HCT116 (cell line): ENCODE measurements at regions not wholly inside any gene's neighbourhood (a gene's known extent, or its start where the extent isn't known, plus 50 kb on each side); places are given as distances from the start of the nearest gene placed in this dataset.

Source experiments
- ATAC-seq: fragments of 200-7000 bp; cut with Tn5 transposase; 2 replicates; pipeline ENCODE4 v1.9.1; 2020; ENCODE audit warnings: mild to moderate bottlenecking, moderate library complexity
- BruUV-seq: library from RNA; stranded (reverse); fragments of 400-500 nt; replicated peaks from 2 replicates; lab custom pipeline; 2021; lab: Mats Ljungman, UMichigan
- CTCF ChIA-PET: fragments of 300-600 bp; sonication (Branson Sonifier 250); formaldehyde crosslinking; loops from one replicate; lab custom pipeline; 2021; ENCODE audit warnings: antibody characterized with exemption; lab: Charles Lee
- POLR2A ChIA-PET: fragments of 300-600, 350-600 bp; sonication (Branson Sonifier 250); formaldehyde crosslinking; loops from one replicate; lab custom pipeline; 2021; ENCODE audit warnings: antibody characterized with exemption; lab: Charles Lee
- RAD21 ChIA-PET, 2 experiments: fragments of 300-600 bp; sonication (Branson Sonifier 250); formaldehyde crosslinking; loops; one replicate each; lab custom pipeline; 2023; ENCODE audit warnings: low total read pairs in 2 of 2; ENCODE audit not compliant: uncharacterized antibody in 2 of 2, unreplicated experiment in 2 of 2, low non-redundant PET in 1 of 2; lab: Charles Lee
- DNase-seq: peaks from one replicate; pipeline ENCODE4 v3.0.0-alpha.2; 2010; ENCODE audit warnings: low read depth, low spot score
- H2AFZ ChIP-seq: fragments of 200-600 bp; shearing (Covaris generic), sonication (generic); 2 replicates; pipeline ENCODE4 v1.6.1; 2017; ENCODE audit warnings: low read depth, mixed run types, mixed read lengths, antibody characterized with exemption, low read length; ENCODE audit not compliant: poor library complexity, severe bottlenecking
- H3K27ac ChIP-seq: 2 replicates; pipeline ENCODE4 v1.5.1; 2012; ENCODE audit warnings: low read depth, low read length
- H3K27me3 ChIP-seq: fragments of 200-600 bp; sonication (generic); 2 replicates; pipeline ENCODE4 v1.6.1; 2016; ENCODE audit warnings: mixed run types, low read length, mixed read lengths; ENCODE audit not compliant: insufficient read depth
- H3K36me3 ChIP-seq, 2 experiments: fragments of 200-500 bp in 1 of 2; fragments of 200-600 bp in 1 of 2; sonication (Bioruptor generic) in 1 of 2; sonication (generic) in 1 of 2; 2 replicates each; pipeline versions ENCODE4 v1.5.1 to v1.6.1; 2014 to 2016; ENCODE audit warnings: low read length in 2 of 2, inconsistent platforms in 1 of 2, mixed read lengths in 1 of 2, mixed run types in 1 of 2; ENCODE audit not compliant: insufficient read depth in 2 of 2, control insufficient read depth in 1 of 2
- H3K4me1 ChIP-seq, 2 experiments: fragments of 200-600 bp in 1 of 2; sonication (generic) in 1 of 2; 2 replicates each; pipeline versions ENCODE4 v1.5.1 to v1.6.1; 2012 to 2017; ENCODE audit warnings: low read length in 2 of 2, inconsistent platforms in 1 of 2, mild to moderate bottlenecking in 1 of 2, mixed read lengths in 1 of 2, mixed run types in 1 of 2, moderate library complexity in 1 of 2; ENCODE audit not compliant: insufficient read depth in 2 of 2, control insufficient read depth in 1 of 2
- H3K4me2 ChIP-seq: fragments of 200-600 bp; sonication (generic); 2 replicates; pipeline ENCODE4 v1.6.1; 2017; ENCODE audit warnings: mixed run types, low read length, mixed read lengths
- H3K4me3 ChIP-seq, 2 experiments: fragments of 200-600 bp in 1 of 2; sonication (generic) in 1 of 2; replicated peaks in 1 of 2; 2 replicates each; pipeline ENCODE4 v1.5.1; 2011 to 2016; ENCODE audit warnings: low read length in 2 of 2, control low read depth in 1 of 2, low read depth in 1 of 2, mild to moderate bottlenecking in 1 of 2, mixed read lengths in 1 of 2, mixed run types in 1 of 2
- H3K79me2 ChIP-seq: fragments of 200-600 bp; sonication (generic); 2 replicates; pipeline ENCODE4 v1.6.1; 2017; ENCODE audit warnings: mild to moderate bottlenecking, mixed run types, low read length, moderate library complexity, mixed read lengths; ENCODE audit not compliant: insufficient read depth
- H3K9ac ChIP-seq: fragments of 200-600 bp; sonication (generic); 2 replicates; pipeline ENCODE4 v1.6.1; 2016; ENCODE audit warnings: low read length, mixed read lengths
- H3K9me2 ChIP-seq: fragments of 200-600 bp; sonication (generic), shearing (Covaris generic); 2 replicates; pipeline ENCODE4 v1.6.1; 2017; ENCODE audit warnings: mixed run types, mild to moderate bottlenecking, moderate library complexity; ENCODE audit not compliant: insufficient read depth
- H3K9me3 ChIP-seq, 2 experiments: fragments of 200-500 bp in 1 of 2; fragments of 200-600 bp in 1 of 2; sonication (Bioruptor generic) in 1 of 2; sonication (generic) in 1 of 2; 2 replicates each; pipeline ENCODE4 v1.6.1; 2014 to 2017; ENCODE audit warnings: low read length in 2 of 2, mixed read lengths in 2 of 2, inconsistent platforms in 1 of 2, low read depth in 1 of 2, mild to moderate bottlenecking in 1 of 2, mixed run types in 1 of 2, moderate library complexity in 1 of 2; ENCODE audit not compliant: control insufficient read depth in 1 of 2, insufficient read depth in 1 of 2
- H4K20me1 ChIP-seq: fragments of 200-600 bp; sonication (generic), shearing (Covaris generic); 2 replicates; pipeline ENCODE4 v1.6.1; 2017; ENCODE audit warnings: mixed run types, mild to moderate bottlenecking, moderate library complexity; ENCODE audit not compliant: insufficient read depth
- ELF1 ChIP-seq: IDR thresholded peaks from 2 replicates; pipeline ENCODE4 v1.6.1; 2012; ENCODE audit warnings: low read depth, borderline replicate concordance
- POLR2A ChIP-seq: IDR thresholded peaks from 2 replicates; pipeline ENCODE4 v1.7.0; 2011; ENCODE audit warnings: borderline replicate concordance; ENCODE audit not compliant: insufficient read depth, insufficient read length; ENCODE audit errors: extremely low read depth
- POLR2AphosphoS5 ChIP-seq: IDR thresholded peaks from 2 replicates; pipeline ENCODE4 v1.6.1; 2011; ENCODE audit warnings: mild to moderate bottlenecking, low read depth, low read length, moderate library complexity
- SP1 ChIP-seq: IDR thresholded peaks from 2 replicates; pipeline ENCODE4 v1.6.1; 2012; ENCODE audit warnings: low read depth
- SRF ChIP-seq: IDR thresholded peaks from 2 replicates; pipeline ENCODE4 v1.6.1; 2012; ENCODE audit warnings: low read depth
- TCF7L2 ChIP-seq: IDR thresholded peaks from 2 replicates; pipeline ENCODE4 v1.7.0; 2011; ENCODE audit warnings: borderline replicate concordance, inconsistent platforms; ENCODE audit not compliant: insufficient read depth, insufficient read length; ENCODE audit errors: extremely low read depth
- ZBTB33 ChIP-seq: IDR thresholded peaks from 2 replicates; pipeline ENCODE4 v1.6.1; 2011; ENCODE audit warnings: mild to moderate bottlenecking, low read length, moderate library complexity; ENCODE audit not compliant: insufficient replicate concordance; ENCODE audit errors: extremely low read depth
- intact Hi-C: fragments of 100-400 bp; cut with micrococcal nuclease; formaldehyde crosslinking; loops from 2 replicates; pipeline ENCODE4 v1.10.0; 2022
- TF ChIP-seq, protein P1 (sequence below), 3 experiments: fragments of 200-600 bp in 1 of 3; sonication (generic) in 1 of 3; IDR thresholded peaks in 2 of 3; conservative IDR thresholded peaks in 1 of 3; 2 replicates each; pipeline ENCODE4 v1.5.1; 2012 to 2017; ENCODE audit warnings: low read depth in 2 of 3, low read length in 2 of 3, antibody characterized with exemption in 1 of 3, borderline replicate concordance in 1 of 3, control low read depth in 1 of 3, mild to moderate bottlenecking in 1 of 3, mixed read lengths in 1 of 3, mixed run types in 1 of 3, moderate library complexity in 1 of 3; ENCODE audit not compliant: insufficient read depth in 1 of 3

GRCh38 chr3:145557405-145557804 lies 603.6 kb downstream of the PLOD2 start:
- intact Hi-C loops, result no loop called here
- POLR2A ChIA-PET, result no interaction called here
- CTCF ChIA-PET, result no interaction called here
- H2AFZ ChIP-seq, result no peak overlapping the region
- H3K9ac ChIP-seq, result no peak overlapping the region
- no TSS peak for BruUV-seq
- TF ChIP-seq TCF7L2, result peak; percentile 51
- TF ChIP-seq, protein P1, sequence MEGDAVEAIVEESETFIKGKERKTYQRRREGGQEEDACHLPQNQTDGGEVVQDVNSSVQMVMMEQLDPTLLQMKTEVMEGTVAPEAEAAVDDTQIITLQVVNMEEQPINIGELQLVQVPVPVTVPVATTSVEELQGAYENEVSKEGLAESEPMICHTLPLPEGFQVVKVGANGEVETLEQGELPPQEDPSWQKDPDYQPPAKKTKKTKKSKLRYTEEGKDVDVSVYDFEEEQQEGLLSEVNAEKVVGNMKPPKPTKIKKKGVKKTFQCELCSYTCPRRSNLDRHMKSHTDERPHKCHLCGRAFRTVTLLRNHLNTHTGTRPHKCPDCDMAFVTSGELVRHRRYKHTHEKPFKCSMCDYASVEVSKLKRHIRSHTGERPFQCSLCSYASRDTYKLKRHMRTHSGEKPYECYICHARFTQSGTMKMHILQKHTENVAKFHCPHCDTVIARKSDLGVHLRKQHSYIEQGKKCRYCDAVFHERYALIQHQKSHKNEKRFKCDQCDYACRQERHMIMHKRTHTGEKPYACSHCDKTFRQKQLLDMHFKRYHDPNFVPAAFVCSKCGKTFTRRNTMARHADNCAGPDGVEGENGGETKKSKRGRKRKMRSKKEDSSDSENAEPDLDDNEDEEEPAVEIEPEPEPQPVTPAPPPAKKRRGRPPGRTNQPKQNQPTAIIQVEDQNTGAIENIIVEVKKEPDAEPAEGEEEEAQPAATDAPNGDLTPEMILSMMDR (IDR thresholded peaks at IDR 0.05 in 2 of 3, conservative IDR thresholded peaks at IDR 0.05 in 1 of 3; ENCODE audit: borderline replicate concordance in 1 of 3, insufficient read depth in 1 of 3, low read depth in 2 of 3, low read length in 2 of 3), result no peak
- no peaks in the 10 kb centered on the region for H3K9me3 ChIP-seq
- no peak overlapping the region for H3K4me3 ChIP-seq
- H3K79me2 ChIP-seq, result no peaks in the 10 kb centered on the region
- ATAC-seq (no peak; the same call in 1 of the 2 replicates), DNase-seq (no peak)
- no peak overlapping the region for H3K4me2 ChIP-seq
- no peaks in the 10 kb centered on the region for H3K4me1 ChIP-seq
- H3K36me3 ChIP-seq, result no peaks in the 10 kb centered on the region
- H3K9me2 ChIP-seq, result no peaks in the 10 kb centered on the region
- RAD21 ChIA-PET, result no interaction called here
- H3K27ac ChIP-seq, result no peak overlapping the region
- H4K20me1 ChIP-seq, result no peaks in the 10 kb centered on the region
- H3K27me3 ChIP-seq, result no peaks in the 10 kb centered on the region

GRCh38 chr3:145578471-145578870 lies 582.5 kb downstream of the PLOD2 start:
- H3K9me3 ChIP-seq, result no peaks in the 10 kb centered on the region
- no peak for DNase-seq
- H3K9me2 ChIP-seq, result no peaks in the 10 kb centered on the region
- no peak overlapping the region for H3K4me3 ChIP-seq
- ATAC-seq, result no peak
- TF ChIP-seq SP1 (no peak), ZBTB33 (no peak), SRF (no peak), POLR2AphosphoS5 (no peak), ELF1 (no peak), POLR2A (no peak)
- ChIA-PET POLR2A (no interaction called here), RAD21 (no interaction called here), CTCF (no interaction called here)
- H3K9ac ChIP-seq, result no peak overlapping the region
- H3K36me3 ChIP-seq, result no peaks in the 10 kb centered on the region; a peak in 1 of 4 replicates
- H2AFZ ChIP-seq, result no peak overlapping the region
- H4K20me1 ChIP-seq, result no peaks in the 10 kb centered on the region
- no peaks in the 10 kb centered on the region for H3K79me2 ChIP-seq
- intact Hi-C loops, result no loop called here
- H3K27ac ChIP-seq, result no peak overlapping the region
- BruUV-seq, result no TSS peak
- H3K4me1 ChIP-seq, result no peaks in the 10 kb centered on the region
- no peak overlapping the region for H3K4me2 ChIP-seq
- no peaks in the 10 kb centered on the region for H3K27me3 ChIP-seq
